KBM-7 (cell line): ENCODE measurements at regions not wholly inside any gene's neighbourhood (a gene's known extent, or its start where the extent isn't known, plus 50 kb on each side); places are given as distances from the start of the nearest gene placed in this dataset.
"Not testable (repeated sequence)": the region's sequence is repeated elsewhere in the genome, so short reads cannot be mapped to it uniquely, and the experiment has no call there.

Experiments used
- DNase-seq: peaks from one replicate; pipeline ENCODE4 v3.0.0-alpha.2; 2015
- in situ Hi-C: fragments of 300-500 bp; cut with MboI; formaldehyde crosslinking; loops from 2 replicates; pipeline ENCODE4 v1.14.3; 2020; ENCODE audit warnings: low sequenced_read_pairs, low pct_unique_long_range_greater_than_20kb, mixed read lengths

- in situ Hi-C loops, result no loop called here
Measured at GRCh38 chr3:81095956-81096355, 665.5 kb downstream of the GBE1 start.

GRCh38 chr3:81094986-81095385 lies 666.5 kb downstream of the GBE1 start:
- no peak for DNase-seq
- in situ Hi-C loops, result no loop called here

More at GRCh38 chr3:81095956-81096355, 665.5 kb downstream of the GBE1 start:
- no peak for DNase-seq

GRCh38 chr3:81087607-81088006 lies 673.8 kb downstream of the GBE1 start:
- in situ Hi-C loops, result no loop called here
- no peak for DNase-seq

- in situ Hi-C loops, result no loop called here
- no peak for DNase-seq
Measured at GRCh38 chr3:81086348-81086747, 675.1 kb downstream of the GBE1 start.

GRCh38 chr3:81080608-81081007 lies 680.8 kb downstream of the GBE1 start:
- in situ Hi-C loops, result no loop called here
- no peak for DNase-seq

GRCh38 chr3:81072591-81072990 lies 688.9 kb downstream of the GBE1 start:
- in situ Hi-C loops, result no loop called here
- no peak for DNase-seq

- DNase-seq, result no peak
- in situ Hi-C loops, result no loop called here
Measured at GRCh38 chr3:81068546-81068945, 692.9 kb downstream of the GBE1 start.

GRCh38 chr3:81063896-81064295 lies 697.5 kb downstream of the GBE1 start:
- DNase-seq, result no peak
- in situ Hi-C loops, result no loop called here

- in situ Hi-C loops, DNase-seq: not testable (repeated sequence)
Measured at GRCh38 chr3:81051133-81051532, 710.3 kb downstream of the GBE1 start.

- no peak for DNase-seq
- in situ Hi-C loops, result no loop called here
Measured at GRCh38 chr3:81048058-81048665, 713.3 kb downstream of the GBE1 start.

GRCh38 chr3:81045976-81046375 lies 715.5 kb downstream of the GBE1 start:
- in situ Hi-C loops, result no loop called here

GRCh38 chr3:81045246-81045645 lies 716.2 kb downstream of the GBE1 start:
- in situ Hi-C loops, result no loop called here
- DNase-seq, result no peak

More at GRCh38 chr3:81045976-81046375, 715.5 kb downstream of the GBE1 start:
- no peak for DNase-seq

GRCh38 chr3:81043660-81044199 lies 717.7 kb downstream of the GBE1 start:
- no peak for DNase-seq
- in situ Hi-C loops, result no loop called here

GRCh38 chr3:81043009-81043408 lies 718.4 kb downstream of the GBE1 start:
- in situ Hi-C loops, result no loop called here
- no peak for DNase-seq

GRCh38 chr3:81041331-81041730 lies 720.1 kb downstream of the GBE1 start:
- in situ Hi-C loops, result no loop called here
- DNase-seq, result no peak

- no peak for DNase-seq
- in situ Hi-C loops, result no loop called here
Measured at GRCh38 chr3:81040107-81040506, 721.3 kb downstream of the GBE1 start.

- no peak for DNase-seq
- in situ Hi-C loops, result no loop called here
Measured at GRCh38 chr3:81033684-81034083, 727.8 kb downstream of the GBE1 start.

GRCh38 chr3:81033185-81033584 lies 728.3 kb downstream of the GBE1 start:
- no peak for DNase-seq
- in situ Hi-C loops, result no loop called here

GRCh38 chr3:81029861-81030260 lies 731.6 kb downstream of the GBE1 start:
- no peak for DNase-seq
- in situ Hi-C loops, result no loop called here

- no peak for DNase-seq
- in situ Hi-C loops, result no loop called here
Measured at GRCh38 chr3:81027344-81027743, 734.1 kb downstream of the GBE1 start.

GRCh38 chr3:81024560-81024959 lies 736.9 kb downstream of the GBE1 start:
- DNase-seq, result no peak
- in situ Hi-C loops, result no loop called here
